GM10266 (cell line): ENCODE measurements at regions not wholly inside any gene's neighbourhood (a gene's known extent, or its start where the extent isn't known, plus 50 kb on each side); places are given as distances from the start of the nearest gene placed in this dataset.

Source experiments
- DNase-seq: peaks from one replicate; pipeline ENCODE4 v3.0.0; 2012; ENCODE audit errors: extremely low spot score
- CTCF ChIP-seq: IDR thresholded peaks from 2 replicates; pipeline ENCODE4 v1.5.1; 2012; ENCODE audit warnings: mild to moderate bottlenecking, low read depth; ENCODE audit not compliant: control insufficient read depth, insufficient read depth; ENCODE audit errors: missing control alignments

- TF ChIP-seq CTCF = no peak
- DNase-seq = no peak
These were observed 986.5 kb downstream of the CDH18 start for GRCh38 chr5:19001539-19001938.

- no peak for DNase-seq
- no peak for TF ChIP-seq CTCF
These were observed 985.9 kb downstream of the CDH18 start for GRCh38 chr5:19002111-19002510.

- no peak for DNase-seq
- no peak for TF ChIP-seq CTCF
These were observed 969.2 kb downstream of the CDH18 start for GRCh38 chr5:19018822-19019221.

GRCh38 chr5:19031491-19031890 lies 956.5 kb downstream of the CDH18 start:
- DNase-seq = no peak
- TF ChIP-seq CTCF = no peak

- no peak for TF ChIP-seq CTCF
- no peak for DNase-seq
These were observed 952.2 kb downstream of the CDH18 start for GRCh38 chr5:19035816-19036215.

GRCh38 chr5:19042106-19042505 lies 945.9 kb downstream of the CDH18 start:
- DNase-seq = no peak
- no peak for TF ChIP-seq CTCF

GRCh38 chr5:19044311-19044710 lies 943.7 kb downstream of the CDH18 start:
- no peak for DNase-seq
- TF ChIP-seq CTCF = no peak
